HEK293 (cell line): ENCODE measurements at regions not wholly inside any gene's neighbourhood (a gene's known extent, or its start where the extent isn't known, plus 50 kb on each side); places are given as distances from the start of the nearest gene placed in this dataset.
A peak's percentile ranks its signal among the peaks of the same experiment; 100 is the strongest.

Experiments used
- CTCF ChIA-PET: fragments of 350-600 bp; formaldehyde crosslinking; extraction: SDS; loops from one replicate; lab custom pipeline; 2021; ENCODE audit warnings: antibody characterized with exemption; lab: Yijun Ruan, JAX
- POLR2A ChIA-PET: fragments of 300-600 bp; formaldehyde crosslinking; extraction: SDS; loops from one replicate; lab custom pipeline; 2020; ENCODE audit warnings: antibody characterized with exemption, inconsistent platforms; lab: Yijun Ruan, JAX
- H3K27ac ChIP-seq: fragments of 200-500 bp; sonication (Bioruptor generic); 2 replicates; pipeline ENCODE4 v1.5.1; 2014; ENCODE audit warnings: low read depth, low read length, control low read depth, inconsistent platforms; ENCODE audit errors: extremely low read depth
- H3K36me3 ChIP-seq, 2 experiments: fragments of 200-500 bp in 1 of 2; sonication (Bioruptor generic) in 1 of 2; 1 replicate in 1 of 2; 2 replicates in 1 of 2; pipeline ENCODE4 v1.5.1; 2014 to 2017; ENCODE audit warnings: inconsistent platforms in 2 of 2, low read length in 2 of 2; ENCODE audit not compliant: control insufficient read depth in 2 of 2, insufficient read depth in 1 of 2
- H3K4me1 ChIP-seq: fragments of 200-500 bp; sonication (Bioruptor generic); 2 replicates; pipeline ENCODE4 v1.5.1; 2014; ENCODE audit warnings: mild to moderate bottlenecking, low read length, inconsistent platforms; ENCODE audit not compliant: control insufficient read depth, insufficient read depth
- H3K4me3 ChIP-seq: 2 replicates; pipeline ENCODE4 v1.5.1; 2011; ENCODE audit warnings: low read depth, mild to moderate bottlenecking, control low read depth, low read length, moderate library complexity
- H3K9me3 ChIP-seq: fragments of 200-500 bp; sonication (Bioruptor generic); 2 replicates; pipeline ENCODE4 v1.5.1; 2014; ENCODE audit warnings: low read depth, low read length, inconsistent platforms; ENCODE audit not compliant: control insufficient read depth, insufficient read depth
- AEBP2 ChIP-seq: fragments of 450-650 bp; formaldehyde crosslinking; IDR thresholded peaks from 2 replicates; pipeline ENCODE4 v1.5.1; 2016; ENCODE audit warnings: missing biosample characterization, missing genetic modification characterization, borderline replicate concordance
- ATF2 ChIP-seq: fragments of 450-650 bp; formaldehyde crosslinking; IDR thresholded peaks from 2 replicates; pipeline ENCODE4 v1.5.1; 2016; ENCODE audit warnings: missing biosample characterization, missing genetic modification characterization, low read depth
- INSM2 ChIP-seq: fragments of 450-650 bp; formaldehyde crosslinking; IDR thresholded peaks from 2 replicates; pipeline ENCODE4 v1.5.1; 2016; ENCODE audit warnings: missing biosample characterization, missing genetic modification characterization
- SETDB1 ChIP-seq: IDR thresholded peaks from one replicate; pipeline ENCODE4 v1.6.1; 2017; ENCODE audit warnings: mild to moderate bottlenecking, low read length, moderate library complexity, mixed read lengths; ENCODE audit not compliant: insufficient read length
- YY2 ChIP-seq: fragments of 450-650 bp; formaldehyde crosslinking; IDR thresholded peaks from 2 replicates; pipeline ENCODE4 v1.5.1; 2016; ENCODE audit warnings: missing biosample characterization, missing genetic modification characterization
- ZBTB20 ChIP-seq: fragments of 450-650 bp; formaldehyde crosslinking; IDR thresholded peaks from 2 replicates; pipeline ENCODE4 v1.5.1; 2016; ENCODE audit warnings: missing biosample characterization, missing genetic modification characterization
- ZBTB6 ChIP-seq: fragments of 450-650 bp; formaldehyde crosslinking; IDR thresholded peaks from 2 replicates; pipeline ENCODE4 v1.5.1; 2017; ENCODE audit warnings: missing biosample characterization, missing genetic modification characterization
- ZNF132 ChIP-seq: fragments of 450-650 bp; formaldehyde crosslinking; IDR thresholded peaks from 2 replicates; pipeline ENCODE4 v1.5.1; 2017; ENCODE audit warnings: missing biosample characterization, missing genetic modification characterization, borderline replicate concordance
- ZNF140 ChIP-seq: fragments of 450-650 bp; formaldehyde crosslinking; IDR thresholded peaks from 2 replicates; pipeline ENCODE4 v1.5.1; 2016; ENCODE audit warnings: missing biosample characterization, missing genetic modification characterization
- ZNF169 ChIP-seq: fragments of 450-650 bp; formaldehyde crosslinking; IDR thresholded peaks from 2 replicates; pipeline ENCODE4 v1.5.1; 2016; ENCODE audit warnings: missing biosample characterization, missing genetic modification characterization
- ZNF280C ChIP-seq: fragments of 450-650 bp; formaldehyde crosslinking; IDR thresholded peaks from 2 replicates; pipeline ENCODE4 v1.5.1; 2016; ENCODE audit warnings: missing biosample characterization, missing genetic modification characterization
- ZNF362 ChIP-seq: fragments of 450-650 bp; formaldehyde crosslinking; IDR thresholded peaks from 2 replicates; pipeline ENCODE4 v1.5.1; 2016; ENCODE audit warnings: missing biosample characterization, missing genetic modification characterization
- ZNF394 ChIP-seq: fragments of 450-650 bp; formaldehyde crosslinking; IDR thresholded peaks from 2 replicates; pipeline ENCODE4 v1.5.1; 2016; ENCODE audit warnings: missing biosample characterization, missing genetic modification characterization, mild to moderate bottlenecking, moderate library complexity, borderline replicate concordance
- ZNF416 ChIP-seq: fragments of 450-650 bp; formaldehyde crosslinking; IDR thresholded peaks from 2 replicates; pipeline ENCODE4 v1.5.1; 2016; ENCODE audit warnings: missing biosample characterization, missing genetic modification characterization
- ZNF423 ChIP-seq: fragments of 450-650 bp; formaldehyde crosslinking; IDR thresholded peaks from 2 replicates; pipeline ENCODE4 v1.5.1; 2016; ENCODE audit warnings: missing biosample characterization, missing genetic modification characterization
- ZNF548 ChIP-seq: fragments of 450-650 bp; formaldehyde crosslinking; IDR thresholded peaks from 2 replicates; pipeline ENCODE4 v1.5.1; 2016; ENCODE audit warnings: missing biosample characterization, missing genetic modification characterization
- ZNF626 ChIP-seq: fragments of 450-650 bp; sonication (Bioruptor Pico); formaldehyde crosslinking; IDR thresholded peaks from 2 replicates; pipeline ENCODE4 v1.5.1; 2018; ENCODE audit warnings: missing biosample characterization, missing genetic modification characterization, inconsistent platforms
- ZNF707 ChIP-seq: fragments of 450-650 bp; formaldehyde crosslinking; IDR thresholded peaks from 2 replicates; pipeline ENCODE4 v1.5.1; 2016; ENCODE audit warnings: missing biosample characterization, missing genetic modification characterization
- ZSCAN16 ChIP-seq: fragments of 450-650 bp; formaldehyde crosslinking; IDR thresholded peaks from 2 replicates; pipeline ENCODE4 v1.5.1; 2016; ENCODE audit warnings: missing biosample characterization, missing genetic modification characterization
- ZSCAN4 ChIP-seq: fragments of 450-650 bp; formaldehyde crosslinking; IDR thresholded peaks from 2 replicates; pipeline ENCODE4 v1.5.1; 2017; ENCODE audit warnings: missing biosample characterization, missing genetic modification characterization

- no peaks in the 10 kb centered on the region; the same call in 1 of the 2 replicates for H3K4me1 ChIP-seq
- no peaks in the 10 kb centered on the region for H3K9me3 ChIP-seq
- no peaks in the 10 kb centered on the region for H3K36me3 ChIP-seq
- ChIA-PET POLR2A (no interaction called here), CTCF (interaction anchor here (0.6 kb wide), 1 partner anchor 1208 kb away, joined by 6 read pairs; no protein-coding TSS in a partner anchor)
- TF ChIP-seq ZNF169 (tag by site-specific recombination) (no peak), ZNF626 (tag by site-specific recombination) (no peak), SETDB1 (peak; percentile 61), ZNF548 (tag by site-specific recombination) (no peak)
- no peak overlapping the region for H3K4me3 ChIP-seq
- no peak overlapping the region for H3K27ac ChIP-seq
Observed at GRCh38 chr14:55980970-55981369, 137.2 kb upstream of the PELI2 start.

GRCh38 chr14:55986069-55986468, 132.1 kb upstream of the PELI2 start:
- Histone ChIP-seq H3K27ac (no peak overlapping the region), H3K4me3 (no peak overlapping the region), H3K4me1 (no peaks in the 10 kb centered on the region), H3K36me3 (no peaks in the 10 kb centered on the region), H3K9me3 (no peaks in the 10 kb centered on the region)
- POLR2A ChIA-PET: no interaction called here
- CTCF ChIA-PET: no interaction called here
- TF ChIP-seq INSM2 (tag by site-specific recombination) (no peak), ZNF132 (tag by site-specific recombination) (no peak), AEBP2 (tag by site-specific recombination) (no peak), ZBTB6 (tag by site-specific recombination) (no peak), ZBTB20 (tag by site-specific recombination) (no peak), ZNF707 (tag by site-specific recombination) (no peak), ZNF362 (tag by site-specific recombination) (no peak), ZNF423 (no peak), ZSCAN4 (tag by site-specific recombination) (no peak), ZSCAN16 (tag by site-specific recombination) (no peak), ZNF394 (tag by site-specific recombination) (no peak)

- TF ChIP-seq ZNF280C: no peak
- no peak for TF ChIP-seq ZNF416
- TF ChIP-seq YY2 (tag by site-specific recombination): no peak
- TF ChIP-seq ATF2 (tag by site-specific recombination): no peak
- no peak for TF ChIP-seq ZNF140
- POLR2A ChIA-PET: no interaction called here
Observed at GRCh38 chr14:56000846-56001245, 117.4 kb upstream of the PELI2 start.

More at GRCh38 chr14:56000846-56001245, 117.4 kb upstream of the PELI2 start:
- H3K9me3 ChIP-seq: no peaks in the 10 kb centered on the region
- H3K36me3 ChIP-seq: no peaks in the 10 kb centered on the region
- H3K27ac ChIP-seq: no peak overlapping the region
- CTCF ChIA-PET: no interaction called here
- no peaks in the 10 kb centered on the region; the same call in 1 of the 2 replicates for H3K4me1 ChIP-seq
- no peak overlapping the region for H3K4me3 ChIP-seq
